HFFc6 (cell line): ENCODE measurements at regions not wholly inside any gene's neighbourhood (a gene's known extent, or its start where the extent isn't known, plus 50 kb on each side); places are given as distances from the start of the nearest gene placed in this dataset.

ENCODE experiments used
- DNase-seq: peaks from one replicate; pipeline ENCODE4 v3.0.0-alpha.2; 2018
- H3K27ac Mint-ChIP-seq: 2 replicates; pipeline ENCODE4 v1.8.0; 2020; ENCODE audit warnings: mild to moderate bottlenecking, mixed read lengths
- H3K27me3 Mint-ChIP-seq: 2 replicates; pipeline ENCODE4 v1.8.0; 2021; ENCODE audit warnings: mild to moderate bottlenecking, moderate library complexity, mixed read lengths; ENCODE audit not compliant: insufficient read depth
- H3K36me3 Mint-ChIP-seq: 2 replicates; pipeline ENCODE4 v1.8.0; 2021; ENCODE audit warnings: low read depth, mixed read lengths
- H3K4me1 Mint-ChIP-seq: 2 replicates; pipeline ENCODE4 v1.8.0; 2020; ENCODE audit warnings: low read depth, mixed read lengths
- H3K4me3 Mint-ChIP-seq: 2 replicates; pipeline ENCODE4 v1.8.0; 2020; ENCODE audit warnings: mild to moderate bottlenecking, moderate library complexity, mixed read lengths
- H3K9me3 Mint-ChIP-seq: 2 replicates; pipeline ENCODE4 v1.8.0; 2020; ENCODE audit warnings: mild to moderate bottlenecking, mixed read lengths
- CTCF ChIP-seq: fragments of 200-600 bp; sonication (generic); IDR thresholded peaks from 2 replicates; pipeline ENCODE4 v1.5.0; 2021; ENCODE audit warnings: antibody characterized with exemption, mild to moderate bottlenecking

GRCh38 chr4:38226170-38226569 lies 266.0 kb downstream of the PTTG2 start:
- peaks cover 33% of the 10 kb centered on the region for H3K27me3 Mint-ChIP-seq
- no peaks in the 10 kb centered on the region for H3K36me3 Mint-ChIP-seq
- H3K9me3 Mint-ChIP-seq = no peaks in the 10 kb centered on the region
- no peak overlapping the region for H3K4me3 Mint-ChIP-seq
- TF ChIP-seq CTCF = no peak
- no peak overlapping the region for H3K27ac Mint-ChIP-seq
- DNase-seq = no peak
- H3K4me1 Mint-ChIP-seq = no peaks in the 10 kb centered on the region

GRCh38 chr4:38230121-38230801 lies 270.1 kb downstream of the PTTG2 start:
- no peak overlapping the region for H3K4me3 Mint-ChIP-seq
- no peaks in the 10 kb centered on the region for H3K36me3 Mint-ChIP-seq
- no peak for DNase-seq
- peaks cover 34% of the 10 kb centered on the region for H3K27me3 Mint-ChIP-seq
- TF ChIP-seq CTCF = no peak
- H3K9me3 Mint-ChIP-seq = no peaks in the 10 kb centered on the region
- H3K4me1 Mint-ChIP-seq = no peaks in the 10 kb centered on the region
- no peak overlapping the region for H3K27ac Mint-ChIP-seq

GRCh38 chr4:38230821-38231563 lies 270.8 kb downstream of the PTTG2 start:
- peaks cover 29% of the 10 kb centered on the region for H3K27me3 Mint-ChIP-seq
- no peak for DNase-seq
- H3K36me3 Mint-ChIP-seq = no peaks in the 10 kb centered on the region
- H3K27ac Mint-ChIP-seq = no peak overlapping the region
- H3K4me3 Mint-ChIP-seq = no peak overlapping the region
- no peaks in the 10 kb centered on the region; the same call in 1 of the 2 replicates for H3K4me1 Mint-ChIP-seq
- H3K9me3 Mint-ChIP-seq = no peaks in the 10 kb centered on the region
- no peak for TF ChIP-seq CTCF

- no peak overlapping the region for H3K4me3 Mint-ChIP-seq
- H3K27me3 Mint-ChIP-seq = peaks cover 24% of the 10 kb centered on the region
- no peaks in the 10 kb centered on the region for H3K36me3 Mint-ChIP-seq
- TF ChIP-seq CTCF = no peak
- H3K4me1 Mint-ChIP-seq = peaks cover 3% of the 10 kb centered on the region
- no peaks in the 10 kb centered on the region for H3K9me3 Mint-ChIP-seq
- H3K27ac Mint-ChIP-seq = no peak overlapping the region
- DNase-seq = no peak
Measured at GRCh38 chr4:38231626-38232025, 271.4 kb downstream of the PTTG2 start.

GRCh38 chr4:38232741-38233140 lies 272.5 kb downstream of the PTTG2 start:
- Mint-ChIP-seq H3K4me1 (peaks cover 11% of the 10 kb centered on the region), H3K27me3 (peaks cover 24% of the 10 kb centered on the region), H3K4me3 (no peak overlapping the region), H3K9me3 (no peaks in the 10 kb centered on the region), H3K36me3 (no peaks in the 10 kb centered on the region), H3K27ac (no peak overlapping the region)
- DNase-seq = no peak
- TF ChIP-seq CTCF = no peak
